ENCODE measurements at regions not wholly inside any gene's neighbourhood (a gene's known extent, or its start where the extent isn't known, plus 50 kb on each side); places are given as distances from the start of the nearest gene placed in this dataset.

DNA sequence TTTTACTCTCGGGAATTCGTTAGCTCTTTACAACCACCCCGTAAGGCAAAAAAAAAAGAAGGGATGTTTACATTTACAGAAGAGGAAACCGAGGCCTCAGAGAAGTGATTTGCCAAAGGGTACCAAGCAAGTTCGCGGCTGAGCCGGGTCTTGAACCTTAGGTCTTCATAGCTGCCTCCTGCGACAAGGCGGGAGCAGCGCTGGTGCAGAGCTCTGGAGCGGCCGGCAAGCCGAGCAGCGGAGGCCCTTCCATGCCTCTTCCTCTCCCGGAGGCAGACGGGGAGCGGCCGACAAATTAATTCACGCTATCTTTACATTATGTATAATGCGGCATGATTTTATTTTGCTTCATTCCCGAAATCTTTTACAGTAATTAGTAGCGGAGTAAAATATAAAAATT is 536.3 kb downstream of the INSC start:
- no peak overlapping the region for H3K4me2 ChIP-seq (ENCODE audit: low read length)
- no peak overlapping the region for H2AFZ ChIP-seq
- H3K9me3 ChIP-seq (ENCODE audit: control insufficient read depth, low read length) = no peaks in the 10 kb centered on the region
- H3K79me2 ChIP-seq = no peaks in the 10 kb centered on the region
- no peaks in the 10 kb centered on the region for H3K36me3 ChIP-seq (ENCODE audit: control insufficient read depth, insufficient read depth, low read length)
- no peak overlapping the region for H3K4me3 ChIP-seq (ENCODE audit: low read depth, low read length)
- no peak for TF ChIP-seq CTCF (IDR thresholded peaks at IDR 0.05)
- H3K9ac ChIP-seq = no peak overlapping the region
- H3K27ac ChIP-seq = no peak overlapping the region
- no peaks in the 10 kb centered on the region for H3K27me3 ChIP-seq (ENCODE audit: control insufficient read depth, insufficient read depth, low read length)
- H3K4me1 ChIP-seq = no peaks in the 10 kb centered on the region

- Histone ChIP-seq H3K79me2 (no peaks in the 10 kb centered on the region), H3K36me3 (ENCODE audit: control insufficient read depth, insufficient read depth, low read length) (no peaks in the 10 kb centered on the region), H3K27me3 (ENCODE audit: control insufficient read depth, insufficient read depth, low read length) (no peaks in the 10 kb centered on the region), H3K4me3 (ENCODE audit: low read depth, low read length) (no peak overlapping the region), H3K9ac (no peak overlapping the region), H3K9me3 (ENCODE audit: control insufficient read depth, low read length) (no peaks in the 10 kb centered on the region), H3K27ac (no peak overlapping the region), H2AFZ (no peak overlapping the region), H3K4me2 (ENCODE audit: low read length) (no peak overlapping the region), H3K4me1 (no peaks in the 10 kb centered on the region)
- no peak for TF ChIP-seq CTCF (IDR thresholded peaks at IDR 0.05)
Observed at GRCh38 chr11:15651816-15652215, 537.1 kb downstream of the INSC start.

DNA sequence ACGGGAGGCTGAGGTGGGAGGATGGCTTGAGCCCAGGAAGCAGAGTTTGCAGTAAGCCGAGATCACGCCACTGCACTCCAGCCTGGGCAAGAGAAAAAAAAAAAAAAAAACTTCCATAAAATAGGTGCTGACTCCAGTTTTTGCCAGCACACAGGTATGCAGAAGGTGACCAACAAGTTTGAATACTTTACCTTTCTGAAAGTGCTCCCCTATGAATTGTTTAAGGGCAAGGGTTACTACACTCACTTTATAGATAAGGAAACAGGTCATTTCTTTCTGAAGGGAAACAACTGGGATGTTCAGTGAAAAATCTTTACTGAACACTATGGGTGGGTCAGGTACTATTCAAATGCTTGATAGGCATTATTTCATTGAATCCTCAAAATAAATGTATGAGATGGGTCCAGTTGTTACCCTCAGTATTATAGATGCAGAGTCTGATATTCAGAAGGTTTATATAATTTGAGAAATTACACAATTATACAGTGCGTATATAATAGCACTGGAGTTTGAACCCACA is 538.5 kb downstream of the INSC start:
- Histone ChIP-seq H3K36me3 (ENCODE audit: control insufficient read depth, insufficient read depth, low read length) (no peaks in the 10 kb centered on the region), H3K4me3 (ENCODE audit: low read depth, low read length) (no peak overlapping the region), H3K9ac (no peak overlapping the region), H3K79me2 (no peaks in the 10 kb centered on the region), H3K4me1 (no peaks in the 10 kb centered on the region), H3K27ac (no peak overlapping the region), H3K9me3 (ENCODE audit: control insufficient read depth, low read length) (no peaks in the 10 kb centered on the region), H3K27me3 (ENCODE audit: control insufficient read depth, insufficient read depth, low read length) (no peaks in the 10 kb centered on the region), H3K4me2 (ENCODE audit: low read length) (no peak overlapping the region), H2AFZ (no peak overlapping the region)
- TF ChIP-seq CTCF (IDR thresholded peaks at IDR 0.05) = no peak

GRCh38 chr11:15654451-15654850 is 539.7 kb downstream of the INSC start:
- no peak overlapping the region for H3K4me2 ChIP-seq (ENCODE audit: low read length)
- no peaks in the 10 kb centered on the region for H3K9me3 ChIP-seq (ENCODE audit: control insufficient read depth, low read length)
- H3K4me3 ChIP-seq (ENCODE audit: low read depth, low read length) = no peak overlapping the region
- H3K27ac ChIP-seq = no peak overlapping the region
- no peaks in the 10 kb centered on the region for H3K4me1 ChIP-seq
- H3K27me3 ChIP-seq (ENCODE audit: control insufficient read depth, insufficient read depth, low read length) = no peaks in the 10 kb centered on the region
- TF ChIP-seq CTCF (IDR thresholded peaks at IDR 0.05) = no peak
- no peaks in the 10 kb centered on the region for H3K36me3 ChIP-seq (ENCODE audit: control insufficient read depth, insufficient read depth, low read length)
- no peak overlapping the region for H2AFZ ChIP-seq
- no peak overlapping the region for H3K9ac ChIP-seq
- no peaks in the 10 kb centered on the region for H3K79me2 ChIP-seq

DNA sequence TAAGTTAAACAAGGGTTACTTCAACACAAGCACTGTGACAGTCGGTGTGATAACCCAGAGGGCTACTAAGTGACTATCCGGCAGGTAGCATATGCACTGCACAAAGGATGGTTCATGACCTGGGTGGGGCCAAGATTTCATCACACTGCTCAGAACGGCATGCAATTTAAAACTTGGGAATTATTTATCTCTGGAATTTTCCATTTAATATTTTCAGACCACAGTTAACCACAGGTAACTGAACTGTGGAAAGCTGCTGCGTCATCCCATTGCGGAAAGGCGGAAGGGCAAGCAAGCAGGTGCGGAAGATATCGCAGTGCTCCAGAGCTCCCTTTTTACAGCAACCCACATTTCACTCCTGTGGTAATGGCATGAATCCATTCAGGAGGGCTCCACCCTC is 540.8 kb downstream of the INSC start:
- no peak for TF ChIP-seq CTCF (IDR thresholded peaks at IDR 0.05)
- no peaks in the 10 kb centered on the region for H3K27me3 ChIP-seq (ENCODE audit: control insufficient read depth, insufficient read depth, low read length)

More for the DNA sequence above, 540.8 kb downstream of the INSC start:
- no peak overlapping the region for H3K4me3 ChIP-seq (ENCODE audit: low read depth, low read length)
- no peaks in the 10 kb centered on the region for H3K79me2 ChIP-seq
- no peak overlapping the region for H2AFZ ChIP-seq
- no peak overlapping the region for H3K4me2 ChIP-seq (ENCODE audit: low read length)
- no peak overlapping the region for H3K9ac ChIP-seq
- H3K36me3 ChIP-seq (ENCODE audit: control insufficient read depth, insufficient read depth, low read length) = no peaks in the 10 kb centered on the region
- no peaks in the 10 kb centered on the region for H3K4me1 ChIP-seq
- H3K9me3 ChIP-seq (ENCODE audit: control insufficient read depth, low read length) = no peaks in the 10 kb centered on the region
- no peak overlapping the region for H3K27ac ChIP-seq
